ACHN (cell line): ENCODE measurements at regions not wholly inside any gene's neighbourhood (a gene's known extent, or its start where the extent isn't known, plus 50 kb on each side); places are given as distances from the start of the nearest gene placed in this dataset.

Experiments
- DNase-seq: peaks from one replicate; pipeline ENCODE4 v3.0.0-alpha.2; 2015
- in situ Hi-C: cut with HindIII; loops from 2 replicates; pipeline ENCODE4 v1.10.0; 2017; ENCODE audit warnings: low sequenced_read_pairs, low pct_ligation_motif_present, low pct_unique_long_range_greater_than_20kb

DNA sequence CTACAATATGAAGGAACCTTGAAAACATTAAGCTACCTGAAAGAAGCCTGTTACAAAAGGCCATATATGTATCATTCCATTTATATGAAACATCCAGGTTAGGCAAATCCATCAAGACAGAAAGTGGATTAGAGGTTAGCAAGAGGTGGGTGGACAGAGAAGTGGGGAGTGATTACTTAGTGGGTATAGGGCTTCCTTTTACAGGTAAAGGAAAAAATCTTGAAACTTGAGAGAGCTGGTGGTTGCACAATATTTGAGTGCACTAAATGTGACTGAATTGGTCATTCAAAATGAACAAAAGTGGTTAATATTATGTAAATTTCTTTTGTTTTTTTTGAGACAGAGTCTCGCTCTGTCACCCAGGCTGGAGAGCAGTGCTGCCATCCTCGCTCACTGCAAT lies 119.4 kb upstream of the KIF5B start:
- DNase-seq = no peak
- in situ Hi-C loops = no loop called here

- in situ Hi-C loops = no loop called here
- DNase-seq = no peak
Observed at GRCh38 chr10:32174349-32174893, 118.2 kb upstream of the KIF5B start.

GRCh38 chr10:32171204-32171603 lies 115.0 kb upstream of the KIF5B start:
- in situ Hi-C loops = no loop called here
- no peak for DNase-seq

GRCh38 chr10:32169556-32169955 lies 113.3 kb upstream of the KIF5B start:
- in situ Hi-C loops = no loop called here
- no peak for DNase-seq

- in situ Hi-C loops = no loop called here
- DNase-seq = no peak
Observed at GRCh38 chr10:32167450-32167849, 111.2 kb upstream of the KIF5B start.

DNA sequence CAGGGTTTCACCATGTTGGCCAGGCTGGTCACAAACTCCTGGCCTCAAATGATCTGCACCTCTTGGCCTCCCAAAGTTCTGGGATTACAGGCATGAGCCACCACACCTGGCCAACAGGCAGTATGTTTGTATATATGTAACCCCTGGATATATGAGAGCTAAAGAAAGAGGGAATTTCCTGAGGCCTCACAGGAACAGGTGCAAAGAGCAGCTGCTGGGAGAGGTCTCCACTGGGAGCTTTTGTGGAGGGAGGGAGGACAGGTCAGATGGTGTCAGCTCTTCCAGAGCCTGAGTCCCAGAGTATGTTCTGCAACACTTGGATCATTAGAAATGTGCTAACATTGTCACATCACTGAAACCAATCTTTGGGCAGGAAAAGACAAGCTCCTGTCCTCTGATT lies 110.1 kb upstream of the KIF5B start:
- in situ Hi-C loops = no loop called here

GRCh38 chr10:32163762-32164148 lies 107.5 kb upstream of the KIF5B start:
- in situ Hi-C loops = no loop called here
- no peak for DNase-seq

More for the DNA sequence above, 110.1 kb upstream of the KIF5B start:
- DNase-seq = no peak

- no peak for DNase-seq
- in situ Hi-C loops = no loop called here
Observed at GRCh38 chr10:32163071-32163761, 107.0 kb upstream of the KIF5B start.

DNA sequence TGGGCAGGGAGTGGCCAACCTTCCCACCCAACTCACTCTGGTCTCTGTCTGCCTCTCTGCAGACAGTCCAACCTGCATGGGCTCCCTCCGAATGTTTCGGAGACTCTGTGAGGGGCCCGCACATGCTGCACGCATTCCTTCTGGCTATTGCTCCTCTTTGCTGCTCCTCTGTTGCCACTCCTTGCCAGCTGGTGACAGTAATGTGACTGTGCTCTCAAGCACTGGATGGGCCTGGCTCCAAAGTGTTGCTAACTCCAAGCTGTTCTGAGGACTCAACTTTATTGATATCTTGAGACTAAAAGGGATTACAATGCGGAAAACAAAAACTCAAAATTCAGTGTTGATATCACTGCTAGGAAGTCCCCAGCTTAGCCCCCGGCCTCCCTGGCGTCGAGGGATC lies 105.4 kb upstream of the KIF5B start:
- in situ Hi-C loops = no loop called here
- DNase-seq = no peak

GRCh38 chr10:32160864-32161263 lies 104.6 kb upstream of the KIF5B start:
- in situ Hi-C loops = no loop called here
- DNase-seq = no peak

DNA sequence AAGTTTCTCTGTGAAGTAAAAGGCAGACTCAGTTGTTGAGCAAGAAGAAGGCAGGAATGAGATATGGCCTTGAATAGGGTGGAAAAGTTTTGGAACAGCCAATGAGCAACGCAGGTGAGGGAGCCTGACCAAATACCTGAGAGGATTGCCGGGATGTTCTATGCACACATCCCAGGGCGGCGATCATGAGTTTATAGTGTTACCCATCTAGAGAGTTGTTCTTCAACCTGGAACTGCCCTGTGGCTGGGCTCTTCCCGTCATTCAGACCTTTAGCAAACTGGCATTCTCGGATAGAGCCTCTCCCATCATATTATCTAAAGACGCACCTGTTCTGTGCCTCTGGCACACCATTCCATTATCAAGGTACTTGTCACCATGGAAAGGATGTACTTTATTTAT lies 103.0 kb upstream of the KIF5B start:
- DNase-seq = no peak
- in situ Hi-C loops = no loop called here

DNA sequence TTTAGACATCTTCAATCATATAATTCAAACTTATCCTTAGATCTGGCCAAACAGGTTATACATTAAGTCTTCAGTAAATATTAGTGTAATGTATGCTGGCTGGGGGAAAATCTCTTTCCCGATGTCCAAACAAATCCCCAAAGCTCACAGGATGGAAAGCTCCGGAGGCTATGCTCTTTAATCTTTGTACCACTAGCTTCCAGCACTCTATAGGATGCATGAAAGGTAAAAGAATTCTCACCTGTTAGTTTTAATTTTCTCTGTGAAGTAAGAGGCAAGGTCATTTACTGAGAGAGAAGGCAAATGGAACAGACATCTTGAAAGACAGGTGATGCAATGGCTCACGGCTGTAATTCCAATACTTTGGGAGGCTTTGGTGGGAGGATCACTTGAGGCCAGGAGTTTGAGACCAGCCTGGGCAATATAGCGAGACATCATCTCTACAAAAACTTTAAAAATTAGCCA lies 99.8 kb upstream of the KIF5B start:
- in situ Hi-C loops = no loop called here
- no peak for DNase-seq

- no peak for DNase-seq
- in situ Hi-C loops = no loop called here
Observed at GRCh38 chr10:32155075-32155516, 98.9 kb upstream of the KIF5B start.

GRCh38 chr10:32153931-32154330 lies 97.7 kb upstream of the KIF5B start:
- in situ Hi-C loops = no loop called here
- DNase-seq = no peak

DNA sequence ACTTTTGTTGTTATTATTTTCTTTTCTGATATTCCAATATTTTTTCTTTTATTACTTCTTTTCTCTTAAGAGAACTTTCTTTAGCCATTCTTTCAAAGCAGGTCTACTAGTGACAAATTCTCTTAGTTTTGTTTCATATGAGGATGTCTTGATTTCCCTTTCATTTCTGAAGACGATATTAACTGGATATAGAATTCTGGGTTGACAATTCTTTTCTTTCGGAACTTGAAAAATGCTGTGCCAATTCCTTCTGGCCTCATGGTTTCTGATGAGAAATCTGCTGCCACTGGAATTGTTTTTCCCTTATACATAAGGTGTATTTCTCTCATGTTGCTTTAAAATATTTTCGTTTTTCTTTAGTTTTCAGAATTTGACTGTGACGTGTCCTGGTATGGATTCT lies 97.0 kb upstream of the KIF5B start:
- DNase-seq = no peak

DNA sequence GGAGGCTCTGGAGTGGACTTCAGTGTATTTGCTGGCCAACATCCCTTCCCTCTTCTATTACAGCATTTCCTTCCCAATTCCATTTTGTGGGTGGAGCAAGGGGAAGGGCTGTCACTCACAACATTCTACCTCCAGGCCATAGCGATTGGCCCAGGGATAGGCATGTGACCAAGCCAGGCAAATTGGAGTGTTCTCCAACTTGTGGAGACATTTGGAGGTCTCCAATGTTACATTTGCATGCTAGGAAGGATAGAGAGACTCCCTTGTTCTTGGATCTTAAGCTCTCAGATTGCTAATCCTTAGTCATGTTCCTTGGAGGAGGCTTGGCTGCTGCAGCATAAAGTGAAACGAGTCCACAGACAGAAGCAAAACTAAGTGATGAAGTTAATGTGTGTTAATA lies 95.6 kb upstream of the KIF5B start:
- no peak for DNase-seq
- in situ Hi-C loops = no loop called here

More for the DNA sequence above, 97.0 kb upstream of the KIF5B start:
- in situ Hi-C loops = no loop called here

DNA sequence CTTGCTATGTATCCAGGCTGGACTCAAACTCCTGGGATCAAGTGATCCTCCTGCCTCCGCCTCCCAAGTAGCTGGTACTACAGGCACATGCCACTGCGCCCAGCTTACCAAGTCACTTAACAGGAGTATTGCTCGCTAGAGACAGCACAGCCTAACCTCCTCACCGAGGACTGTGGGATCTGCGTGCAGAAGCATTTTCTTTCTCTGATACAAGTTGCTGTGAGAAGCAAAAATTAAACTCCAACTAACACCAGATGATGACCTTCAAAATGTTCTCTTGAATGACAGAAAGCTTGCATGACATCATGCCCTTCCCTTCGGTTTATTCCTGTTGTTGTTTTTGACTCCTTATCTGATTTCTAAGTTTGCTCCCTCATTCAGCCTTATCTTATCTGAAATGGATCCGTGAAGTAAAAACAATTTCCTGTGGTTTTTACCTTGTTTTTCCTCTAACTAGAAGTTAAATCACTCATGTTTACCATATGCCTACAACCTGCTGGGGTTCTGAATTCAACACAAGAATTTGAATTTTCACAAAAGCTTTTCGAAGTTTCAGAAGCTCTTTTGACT lies 94.4 kb upstream of the KIF5B start:
- in situ Hi-C loops = no loop called here
- DNase-seq = no peak

- in situ Hi-C loops = no loop called here
- no peak for DNase-seq
Observed at GRCh38 chr10:32149252-32149955, 93.2 kb upstream of the KIF5B start.

- in situ Hi-C loops = no loop called here
- no peak for DNase-seq
Observed at GRCh38 chr10:32148864-32149251, 92.6 kb upstream of the KIF5B start.

DNA sequence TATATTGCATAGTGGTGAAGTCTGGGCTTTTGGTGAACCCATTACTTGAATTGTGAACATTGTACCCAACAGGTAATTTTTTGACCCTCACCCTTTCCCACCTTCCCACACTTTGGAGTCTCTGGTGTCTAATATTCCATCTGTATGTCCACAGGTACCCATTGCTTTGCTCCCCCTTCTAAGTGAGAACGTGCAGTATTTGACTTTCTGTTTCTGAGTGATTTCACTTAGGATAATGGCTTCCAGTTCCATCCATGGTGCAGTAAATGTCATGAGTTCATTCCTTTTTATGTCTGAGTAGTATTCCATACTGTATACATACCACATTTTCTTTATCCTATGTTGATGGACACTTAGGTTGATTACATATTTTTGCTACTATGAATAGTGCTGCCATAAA lies 91.5 kb upstream of the KIF5B start:
- no peak for DNase-seq
- in situ Hi-C loops = no loop called here
